Neural progenitor cell (in vitro differentiated cells): ENCODE measurements at regions not wholly inside any gene's neighbourhood (a gene's known extent, or its start where the extent isn't known, plus 50 kb on each side); places are given as distances from the start of the nearest gene placed in this dataset.

Source experiments
- DNase-seq: peaks from one replicate; pipeline ENCODE4 v3.0.0-alpha.2; 2016; ENCODE audit warnings: low spot score
- H2AFZ ChIP-seq: fragments of 200-600 bp; sonication (generic); replicated peaks from 2 replicates; pipeline ENCODE4 v1.6.1; 2016; ENCODE audit warnings: antibody characterized with exemption
- H3F3A ChIP-seq: fragments of 200-600 bp; sonication (generic); 2 replicates; pipeline ENCODE4 v1.6.1; 2016; ENCODE audit warnings: antibody characterized with exemption, low read depth
- H3K27ac ChIP-seq: fragments of 200-600 bp; sonication (generic); 2 replicates; pipeline ENCODE4 v1.5.1; 2016; ENCODE audit warnings: mild to moderate bottlenecking
- H3K27me3 ChIP-seq: fragments of 200-600 bp; sonication (generic); 2 replicates; pipeline ENCODE4 v1.6.1; 2016; ENCODE audit warnings: mild to moderate bottlenecking, moderate library complexity
- H3K36me3 ChIP-seq: fragments of 200-600 bp; sonication (generic); 2 replicates; pipeline ENCODE4 v1.5.1; 2016
- H3K4me1 ChIP-seq: fragments of 200-600 bp; sonication (generic); 2 replicates; pipeline ENCODE4 v1.6.1; 2016; ENCODE audit warnings: mixed run types
- H3K4me2 ChIP-seq: fragments of 200-600 bp; sonication (generic); 2 replicates; pipeline ENCODE4 v1.6.1; 2016
- H3K4me3 ChIP-seq: fragments of 200-600 bp; sonication (generic); 2 replicates; pipeline ENCODE4 v1.5.1; 2016
- H3K79me2 ChIP-seq: fragments of 200-600 bp; sonication (generic); 2 replicates; pipeline ENCODE4 v1.6.1; 2016; ENCODE audit warnings: low read depth
- H3K9ac ChIP-seq: fragments of 200-600 bp; sonication (generic); 2 replicates; pipeline ENCODE4 v1.6.1; 2016
- H3K9me3 ChIP-seq: fragments of 200-600 bp; sonication (generic); 2 replicates; pipeline ENCODE4 v1.5.1; 2016; ENCODE audit warnings: low read depth
- H4K20me1 ChIP-seq: fragments of 200-600 bp; sonication (generic); 2 replicates; pipeline ENCODE4 v1.6.1; 2016; ENCODE audit warnings: low read depth
- H3K27ac Mint-ChIP-seq: 3 replicates; pipeline ENCODE4 v1.8.0; 2021; ENCODE audit warnings: mixed read lengths
- H3K27me3 Mint-ChIP-seq: 2 replicates; pipeline ENCODE4 v1.8.0; 2022; ENCODE audit warnings: low read depth, mild to moderate bottlenecking, inconsistent platforms, moderate library complexity, mixed read lengths; ENCODE audit not compliant: insufficient read depth
- H3K36me3 Mint-ChIP-seq: 3 replicates; pipeline ENCODE4 v1.8.0; 2021; ENCODE audit warnings: mixed read lengths
- H3K4me1 Mint-ChIP-seq: 3 replicates; pipeline ENCODE4 v1.8.0; 2021; ENCODE audit warnings: mixed read lengths
- H3K4me3 Mint-ChIP-seq: 3 replicates; pipeline ENCODE4 v1.8.0; 2021; ENCODE audit warnings: mild to moderate bottlenecking, moderate library complexity, mixed read lengths
- H3K9me3 Mint-ChIP-seq: 3 replicates; pipeline ENCODE4 v1.8.0; 2020; ENCODE audit warnings: mixed read lengths
- CTCF ChIP-seq: fragments of 200-600 bp; sonication (generic); IDR thresholded peaks from 2 replicates; pipeline ENCODE4 v1.5.1; 2017; ENCODE audit warnings: antibody characterized with exemption, mild to moderate bottlenecking
- EZH2 ChIP-seq: fragments of 200-600 bp; sonication (generic); IDR thresholded peaks from 2 replicates; pipeline ENCODE4 v1.6.1; 2017; ENCODE audit warnings: antibody characterized with exemption, mild to moderate bottlenecking, moderate library complexity
- EZH2phosphoT487 ChIP-seq: fragments of 200-600 bp; sonication (generic); IDR thresholded peaks from 2 replicates; pipeline ENCODE4 v1.6.1; 2017; ENCODE audit warnings: antibody characterized with exemption

GRCh38 chr10:20355011-20355410, 538.8 kb downstream of the PLXDC2 start:
- no peaks in the 10 kb centered on the region for H3K27me3 ChIP-seq
- H3F3A ChIP-seq, result no peaks in the 10 kb centered on the region
- Mint-ChIP-seq H3K4me3 (no peak overlapping the region), H3K4me1 (no peaks in the 10 kb centered on the region), H3K36me3 (no peaks in the 10 kb centered on the region), H3K27ac (no peak overlapping the region), H3K27me3 (peaks cover 3% of the 10 kb centered on the region), H3K9me3 (peaks cover 3% of the 10 kb centered on the region)
- H3K4me2 ChIP-seq, result no peak overlapping the region
- no peak overlapping the region for H3K9ac ChIP-seq
- no peak for DNase-seq
- no peaks in the 10 kb centered on the region for H3K79me2 ChIP-seq
- no peak overlapping the region for H3K4me3 ChIP-seq
- H4K20me1 ChIP-seq, result no peaks in the 10 kb centered on the region
- TF ChIP-seq EZH2phosphoT487 (no peak), CTCF (no peak), EZH2 (no peak)
- no peak overlapping the region for H3K27ac ChIP-seq
- H3K36me3 ChIP-seq, result no peaks in the 10 kb centered on the region
- no peak overlapping the region for H2AFZ ChIP-seq
- peaks cover 4% of the 10 kb centered on the region for H3K9me3 ChIP-seq
- H3K4me1 ChIP-seq, result peaks cover 4% of the 10 kb centered on the region

DNA sequence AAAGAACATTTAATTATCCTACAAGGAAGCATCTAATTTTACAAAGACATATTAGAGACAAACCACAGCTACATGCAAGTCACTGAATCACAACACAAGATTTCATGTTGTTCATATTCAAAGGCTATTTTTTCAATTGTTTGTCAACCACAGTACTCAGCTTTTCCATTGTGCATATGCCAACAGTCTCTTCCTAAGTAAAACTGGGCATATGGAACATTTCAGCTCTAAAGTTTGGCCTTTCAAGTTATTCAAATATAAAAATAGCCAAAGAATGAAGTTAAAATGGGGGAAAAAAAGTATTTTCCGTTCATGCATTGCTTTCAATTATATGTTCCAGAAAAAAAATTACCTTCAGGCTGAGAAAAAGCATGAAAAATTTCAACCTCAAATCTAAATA, 537.9 kb downstream of the PLXDC2 start:
- H3K27me3 Mint-ChIP-seq, result peaks cover 3% of the 10 kb centered on the region
- H3K27me3 ChIP-seq, result no peaks in the 10 kb centered on the region
- H3K36me3 Mint-ChIP-seq, result no peaks in the 10 kb centered on the region
- DNase-seq, result no peak
- H3K4me2 ChIP-seq, result no peak overlapping the region
- H3F3A ChIP-seq, result no peaks in the 10 kb centered on the region
- peaks cover 3% of the 10 kb centered on the region for H3K9me3 Mint-ChIP-seq
- no peaks in the 10 kb centered on the region for H3K79me2 ChIP-seq
- H3K27ac ChIP-seq, result no peak overlapping the region
- H3K4me1 ChIP-seq, result peaks cover 4% of the 10 kb centered on the region
- peaks cover 4% of the 10 kb centered on the region for H3K9me3 ChIP-seq
- no peaks in the 10 kb centered on the region for H4K20me1 ChIP-seq
- H3K36me3 ChIP-seq, result no peaks in the 10 kb centered on the region
- no peak overlapping the region for H3K27ac Mint-ChIP-seq
- TF ChIP-seq EZH2 (no peak), EZH2phosphoT487 (no peak), CTCF (no peak)
- no peak overlapping the region for H2AFZ ChIP-seq
- no peaks in the 10 kb centered on the region for H3K4me1 Mint-ChIP-seq
- H3K4me3 ChIP-seq, result no peak overlapping the region
- H3K4me3 Mint-ChIP-seq, result no peak overlapping the region
- H3K9ac ChIP-seq, result no peak overlapping the region

GRCh38 chr10:20350509-20350908, 534.3 kb downstream of the PLXDC2 start:
- no peaks in the 10 kb centered on the region for H4K20me1 ChIP-seq
- no peaks in the 10 kb centered on the region for H3K36me3 ChIP-seq
- no peaks in the 10 kb centered on the region for H3K27me3 ChIP-seq
- H3K4me3 ChIP-seq, result no peak overlapping the region
- H2AFZ ChIP-seq, result no peak overlapping the region
- Mint-ChIP-seq H3K27ac (no peak overlapping the region), H3K4me3 (no peak overlapping the region), H3K27me3 (no peaks in the 10 kb centered on the region), H3K9me3 (no peaks in the 10 kb centered on the region), H3K4me1 (no peaks in the 10 kb centered on the region), H3K36me3 (no peaks in the 10 kb centered on the region)
- H3K27ac ChIP-seq, result no peak overlapping the region
- TF ChIP-seq EZH2, result no peak
- TF ChIP-seq EZH2phosphoT487, result no peak
- no peak for TF ChIP-seq CTCF
- DNase-seq, result no peak
- no peaks in the 10 kb centered on the region for H3F3A ChIP-seq
- H3K4me1 ChIP-seq, result no peaks in the 10 kb centered on the region
- no peak overlapping the region for H3K9ac ChIP-seq
- no peak overlapping the region for H3K4me2 ChIP-seq
- peaks cover 4% of the 10 kb centered on the region for H3K9me3 ChIP-seq
- H3K79me2 ChIP-seq, result no peaks in the 10 kb centered on the region

DNA sequence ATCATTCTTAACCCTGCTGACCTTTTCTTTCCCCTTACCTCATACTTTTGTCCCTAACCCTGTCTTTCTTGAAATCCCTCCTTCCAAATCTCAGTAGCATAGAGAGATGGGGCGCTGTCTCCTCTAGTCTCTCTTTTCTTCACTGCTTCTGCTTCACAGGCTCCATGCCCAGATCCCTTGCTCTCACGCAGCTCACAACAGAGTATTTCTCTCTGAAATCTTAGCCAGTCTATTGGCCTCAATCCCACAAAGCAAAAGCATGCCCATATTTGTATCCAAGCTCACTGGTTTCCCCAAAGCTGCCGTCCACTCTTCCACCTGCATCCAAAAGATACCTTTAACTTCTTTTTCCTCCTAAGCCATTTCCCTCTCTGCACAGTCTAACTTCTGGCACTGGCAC, 526.8 kb downstream of the PLXDC2 start:
- TF ChIP-seq CTCF, result no peak
- no peak for TF ChIP-seq EZH2phosphoT487
- TF ChIP-seq EZH2, result no peak
- Mint-ChIP-seq H3K4me1 (no peaks in the 10 kb centered on the region), H3K27me3 (peaks cover 2% of the 10 kb centered on the region), H3K36me3 (peaks cover 5% of the 10 kb centered on the region), H3K4me3 (no peak overlapping the region), H3K27ac (no peak overlapping the region), H3K9me3 (peaks cover 17% of the 10 kb centered on the region)
- Histone ChIP-seq H3K36me3 (no peaks in the 10 kb centered on the region), H3K27me3 (no peaks in the 10 kb centered on the region), H3K9me3 (peaks cover 8% of the 10 kb centered on the region), H3K4me3 (no peak overlapping the region), H3K4me2 (no peak overlapping the region), H3K9ac (no peak overlapping the region), H3K27ac (no peak overlapping the region), H3K79me2 (no peaks in the 10 kb centered on the region), H3F3A (no peaks in the 10 kb centered on the region), H4K20me1 (no peaks in the 10 kb centered on the region), H2AFZ (no peak overlapping the region), H3K4me1 (no peaks in the 10 kb centered on the region)
- DNase-seq, result no peak
